ENCODE measurements at regions not wholly inside any gene's neighbourhood (a gene's known extent, or its start where the extent isn't known, plus 50 kb on each side); places are given as distances from the start of the nearest gene placed in this dataset.

- Histone ChIP-seq H3K9ac (ENCODE audit: insufficient read depth, low read depth, low read length) (no peak overlapping the region), H3K9me3 (ENCODE audit: low read length) (no peaks in the 10 kb centered on the region), H3K4me3 (replicated peaks in 1 of 3; ENCODE audit: insufficient read depth in 1 of 3, low read depth in 2 of 3, low read length in 3 of 3) (no peak overlapping the region), H3K4me1 (ENCODE audit: insufficient read depth, low read length) (no peaks in the 10 kb centered on the region), H4K20me1 (ENCODE audit: insufficient read depth, low read length) (no peaks in the 10 kb centered on the region), H3K27ac (ENCODE audit: extremely low read length, insufficient read depth, low read length) (no peak overlapping the region), H2AFZ (ENCODE audit: low read length) (no peak overlapping the region), H3K4me2 (ENCODE audit: low read depth, low read length) (no peak overlapping the region), H3K79me2 (ENCODE audit: insufficient read depth, low read length) (no peaks in the 10 kb centered on the region), H3K36me3 (replicated peaks in 1 of 2; ENCODE audit: control insufficient read depth in 1 of 2, insufficient read depth in 2 of 2, low read length in 2 of 2) (no peaks in the 10 kb centered on the region), H3K27me3 (ENCODE audit: control insufficient read depth in 1 of 2, insufficient read depth in 2 of 2, low read length in 2 of 2) (no peaks in the 10 kb centered on the region; a peak in 1 of 5 replicates)
- no peak for FAIRE-seq
- no peak for ATAC-seq
- WGBS (ENCODE audit: low lambda C conversion rate) = 2% methylated on average over 3 of the region's 3 CpGs
- in situ Hi-C loops (cut with HindIII; ENCODE audit: extremely low pct_ligation_motif_present, low pct_unique_long_range_greater_than_20kb) = loop anchor here (25.0 kb wide), 1 partner anchor 571 kb away; no protein-coding TSS in a partner anchor
- BruUV-seq (replicated peaks) = no TSS peak
- POLR2A ChIA-PET = no interaction called here
- CTCF ChIA-PET (ENCODE audit: low intra/inter-chr PET ratio, low total read pairs) = no interaction called here
- intact Hi-C loops (cut with micrococcal nuclease; ENCODE audit: unreplicated experiment) = no loop called here
- DNase-seq (ENCODE audit: low spot score) = no peak
- TF ChIP-seq ZNF331 (CRISPR knock-in tag; IDR thresholded peaks at IDR 0.05) = no peak
- TF ChIP-seq ZNF20 (CRISPR knock-in tag; IDR thresholded peaks at IDR 0.05) = no peak
- no peak for TF ChIP-seq KDM5A (IDR thresholded peaks at IDR 0.05; ENCODE audit: borderline replicate concordance, low read length)
- TF ChIP-seq ZNF431 (CRISPR knock-in tag; IDR thresholded peaks at IDR 0.05; ENCODE audit: borderline replicate concordance, low read depth) = no peak
- TF ChIP-seq ZNF776 (CRISPR knock-in tag; IDR thresholded peaks at IDR 0.05) = no peak
- TF ChIP-seq REXO4 (CRISPR knock-in tag; IDR thresholded peaks at IDR 0.05; ENCODE audit: borderline replicate concordance) = no peak
- no peak for TF ChIP-seq UBTF (CRISPR knock-in tag; IDR thresholded peaks at IDR 0.05)
Measured at GRCh38 chr1:199691540-199691939, 336.0 kb upstream of the NR5A2 start.

- in situ Hi-C loops (cut with HindIII; ENCODE audit: extremely low pct_ligation_motif_present, low pct_unique_long_range_greater_than_20kb) = loop anchor here (25.0 kb wide), 1 partner anchor 569 kb away; no protein-coding TSS in a partner anchor
- intact Hi-C loops (cut with micrococcal nuclease; ENCODE audit: unreplicated experiment) = no loop called here
- H3K9ac ChIP-seq (ENCODE audit: insufficient read depth, low read depth, low read length) = no peak overlapping the region
Measured at GRCh38 chr1:199693724-199694123, 333.8 kb upstream of the NR5A2 start.

More at GRCh38 chr1:199693724-199694123, 333.8 kb upstream of the NR5A2 start:
- TF ChIP-seq ATF7 (IDR thresholded peaks at IDR 0.05) = peak; percentile 87
- no peak for TF ChIP-seq ATF7 (CRISPR knock-in tag; IDR thresholded peaks at IDR 0.05)
- no peak for TF ChIP-seq ZNF768 (CRISPR knock-in tag; IDR thresholded peaks at IDR 0.05)
- no peak for TF ChIP-seq SMARCE1 (IDR thresholded peaks at IDR 0.05; ENCODE audit: borderline replicate concordance)
- Histone ChIP-seq H3K4me2 (ENCODE audit: low read depth, low read length) (no peak overlapping the region), H3K4me3 (replicated peaks in 1 of 3; ENCODE audit: insufficient read depth in 1 of 3, low read depth in 2 of 3, low read length in 3 of 3) (no peak overlapping the region), H2AFZ (ENCODE audit: low read length) (no peak overlapping the region), H3K27ac (ENCODE audit: extremely low read length, insufficient read depth, low read length) (no peak overlapping the region), H3K4me1 (ENCODE audit: insufficient read depth, low read length) (no peaks in the 10 kb centered on the region), H3K27me3 (ENCODE audit: control insufficient read depth in 1 of 2, insufficient read depth in 2 of 2, low read length in 2 of 2) (no peaks in the 10 kb centered on the region; a peak in 1 of 5 replicates), H4K20me1 (ENCODE audit: insufficient read depth, low read length) (no peaks in the 10 kb centered on the region), H3K36me3 (replicated peaks in 1 of 2; ENCODE audit: control insufficient read depth in 1 of 2, insufficient read depth in 2 of 2, low read length in 2 of 2) (no peaks in the 10 kb centered on the region), H3K79me2 (ENCODE audit: insufficient read depth, low read length) (no peaks in the 10 kb centered on the region), H3K9me3 (ENCODE audit: low read length) (no peaks in the 10 kb centered on the region)
- no TSS peak for BruUV-seq (replicated peaks)
- ChIA-PET CTCF (ENCODE audit: low intra/inter-chr PET ratio, low total read pairs) (no interaction called here), POLR2A (no interaction called here)
- WGBS (ENCODE audit: low lambda C conversion rate) = 1% methylated on average over 2 of the region's 2 CpGs
- FAIRE-seq (no peak), ATAC-seq (no peak), DNase-seq (ENCODE audit: low spot score) (no peak)
